ENCODE measurements at regions not wholly inside any gene's neighbourhood (a gene's known extent, or its start where the extent isn't known, plus 50 kb on each side); places are given as distances from the start of the nearest gene placed in this dataset.
A peak's percentile ranks its signal among the peaks of the same experiment; 100 is the strongest.
"Not testable (repeated sequence)": the region's sequence is repeated elsewhere in the genome, so short reads cannot be mapped to it uniquely, and the experiment has no call there.

GRCh38 chr12:127119600-127120140 lies 1147.3 kb upstream of the TMEM132C start:
- no peak for DNase-seq (ENCODE audit: low read depth, low spot score)
- in situ Hi-C loops (cut with HindIII; ENCODE audit: low pct_unique_long_range_greater_than_20kb, low sequenced_read_pairs): no loop called here

GRCh38 chr12:127120851-127121250 lies 1146.1 kb upstream of the TMEM132C start:
- DNase-seq (ENCODE audit: low read depth, low spot score): no peak
- in situ Hi-C loops (cut with HindIII; ENCODE audit: low pct_unique_long_range_greater_than_20kb, low sequenced_read_pairs): no loop called here

- in situ Hi-C loops (cut with HindIII; ENCODE audit: low pct_unique_long_range_greater_than_20kb, low sequenced_read_pairs): no loop called here
- DNase-seq (ENCODE audit: low read depth, low spot score): no peak
Observed at GRCh38 chr12:127121494-127122084, 1145.4 kb upstream of the TMEM132C start.

GRCh38 chr12:127125607-127126259 lies 1141.2 kb upstream of the TMEM132C start:
- in situ Hi-C loops (cut with HindIII; ENCODE audit: low pct_unique_long_range_greater_than_20kb, low sequenced_read_pairs): no loop called here
- no peak for DNase-seq (ENCODE audit: low read depth, low spot score)

GRCh38 chr12:127126260-127126628 lies 1140.7 kb upstream of the TMEM132C start:
- no peak for DNase-seq (ENCODE audit: low read depth, low spot score)
- in situ Hi-C loops (cut with HindIII; ENCODE audit: low pct_unique_long_range_greater_than_20kb, low sequenced_read_pairs): no loop called here

GRCh38 chr12:127127897-127128296 lies 1139.1 kb upstream of the TMEM132C start:
- in situ Hi-C loops (cut with HindIII; ENCODE audit: low pct_unique_long_range_greater_than_20kb, low sequenced_read_pairs): no loop called here
- DNase-seq (ENCODE audit: low read depth, low spot score): no peak

GRCh38 chr12:127130506-127131124 lies 1136.4 kb upstream of the TMEM132C start:
- no peak for DNase-seq (ENCODE audit: low read depth, low spot score)
- in situ Hi-C loops (cut with HindIII; ENCODE audit: low pct_unique_long_range_greater_than_20kb, low sequenced_read_pairs): no loop called here

- DNase-seq (ENCODE audit: low read depth, low spot score): peak; percentile 86
- in situ Hi-C loops (cut with HindIII; ENCODE audit: low pct_unique_long_range_greater_than_20kb, low sequenced_read_pairs): no loop called here
Observed at GRCh38 chr12:127133675-127134335, 1133.2 kb upstream of the TMEM132C start.

GRCh38 chr12:127140864-127141484 lies 1126.0 kb upstream of the TMEM132C start:
- in situ Hi-C loops (cut with HindIII; ENCODE audit: low pct_unique_long_range_greater_than_20kb, low sequenced_read_pairs); DNase-seq (ENCODE audit: low read depth, low spot score): not testable (repeated sequence)

GRCh38 chr12:127143020-127143419 lies 1124.0 kb upstream of the TMEM132C start:
- in situ Hi-C loops (cut with HindIII; ENCODE audit: low pct_unique_long_range_greater_than_20kb, low sequenced_read_pairs): no loop called here
- no peak for DNase-seq (ENCODE audit: low read depth, low spot score)

GRCh38 chr12:127144770-127145169 lies 1122.2 kb upstream of the TMEM132C start:
- no peak for DNase-seq (ENCODE audit: low read depth, low spot score)
- in situ Hi-C loops (cut with HindIII; ENCODE audit: low pct_unique_long_range_greater_than_20kb, low sequenced_read_pairs): no loop called here

- DNase-seq (ENCODE audit: low read depth, low spot score): no peak
- in situ Hi-C loops (cut with HindIII; ENCODE audit: low pct_unique_long_range_greater_than_20kb, low sequenced_read_pairs): no loop called here
Observed at GRCh38 chr12:127145241-127145928, 1121.6 kb upstream of the TMEM132C start.

GRCh38 chr12:127145929-127146789 lies 1120.8 kb upstream of the TMEM132C start:
- in situ Hi-C loops (cut with HindIII; ENCODE audit: low pct_unique_long_range_greater_than_20kb, low sequenced_read_pairs): no loop called here
- peak; percentile 89 for DNase-seq (ENCODE audit: low read depth, low spot score)

GRCh38 chr12:127146991-127147718 lies 1119.8 kb upstream of the TMEM132C start:
- in situ Hi-C loops (cut with HindIII; ENCODE audit: low pct_unique_long_range_greater_than_20kb, low sequenced_read_pairs): no loop called here
- no peak for DNase-seq (ENCODE audit: low read depth, low spot score)

GRCh38 chr12:127147724-127148123 lies 1119.2 kb upstream of the TMEM132C start:
- in situ Hi-C loops (cut with HindIII; ENCODE audit: low pct_unique_long_range_greater_than_20kb, low sequenced_read_pairs): no loop called here
- no peak for DNase-seq (ENCODE audit: low read depth, low spot score)

GRCh38 chr12:127148318-127148717 lies 1118.7 kb upstream of the TMEM132C start:
- in situ Hi-C loops (cut with HindIII; ENCODE audit: low pct_unique_long_range_greater_than_20kb, low sequenced_read_pairs): no loop called here
- no peak for DNase-seq (ENCODE audit: low read depth, low spot score)

All from SK-MEL-5 (cell line).